GM12892 (cell line): ENCODE measurements at regions not wholly inside any gene's neighbourhood (a gene's known extent, or its start where the extent isn't known, plus 50 kb on each side); places are given as distances from the start of the nearest gene placed in this dataset.

Source experiments
- POLR2A ChIP-seq: IDR thresholded peaks from 2 replicates; pipeline ENCODE4 v1.6.1; 2011; ENCODE audit warnings: low read depth, low read length, control low read depth
- POLR2AphosphoS5 ChIP-seq: IDR thresholded peaks from 2 replicates; pipeline ENCODE4 v1.6.1; 2011; ENCODE audit warnings: low read depth, low read length, control low read depth

DNA sequence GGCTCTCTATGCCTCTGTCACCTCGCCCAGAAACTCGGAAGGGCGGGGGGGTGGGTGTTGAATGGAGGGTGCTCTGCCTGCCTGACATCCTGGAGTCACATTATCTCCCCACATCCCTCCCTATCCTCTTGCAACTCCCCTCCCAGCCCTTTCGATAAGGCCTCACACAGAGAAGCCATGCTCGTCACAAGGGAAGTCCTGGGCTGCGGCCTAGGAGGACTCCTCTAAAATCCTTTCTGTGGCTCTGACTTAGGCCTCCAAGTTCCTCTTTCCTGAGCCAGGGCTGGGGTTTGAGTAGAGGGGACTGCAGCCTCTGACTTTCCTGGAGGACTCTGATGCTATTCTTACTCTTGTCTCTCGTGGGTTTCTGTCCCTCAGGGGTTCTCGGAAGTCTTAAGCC is 75.0 kb upstream of the PKDCC start:
- TF ChIP-seq POLR2A, result no peak
- TF ChIP-seq POLR2AphosphoS5, result no peak
